ENCODE measurements at regions not wholly inside any gene's neighbourhood (a gene's known extent, or its start where the extent isn't known, plus 50 kb on each side); places are given as distances from the start of the nearest gene placed in this dataset.

DNA sequence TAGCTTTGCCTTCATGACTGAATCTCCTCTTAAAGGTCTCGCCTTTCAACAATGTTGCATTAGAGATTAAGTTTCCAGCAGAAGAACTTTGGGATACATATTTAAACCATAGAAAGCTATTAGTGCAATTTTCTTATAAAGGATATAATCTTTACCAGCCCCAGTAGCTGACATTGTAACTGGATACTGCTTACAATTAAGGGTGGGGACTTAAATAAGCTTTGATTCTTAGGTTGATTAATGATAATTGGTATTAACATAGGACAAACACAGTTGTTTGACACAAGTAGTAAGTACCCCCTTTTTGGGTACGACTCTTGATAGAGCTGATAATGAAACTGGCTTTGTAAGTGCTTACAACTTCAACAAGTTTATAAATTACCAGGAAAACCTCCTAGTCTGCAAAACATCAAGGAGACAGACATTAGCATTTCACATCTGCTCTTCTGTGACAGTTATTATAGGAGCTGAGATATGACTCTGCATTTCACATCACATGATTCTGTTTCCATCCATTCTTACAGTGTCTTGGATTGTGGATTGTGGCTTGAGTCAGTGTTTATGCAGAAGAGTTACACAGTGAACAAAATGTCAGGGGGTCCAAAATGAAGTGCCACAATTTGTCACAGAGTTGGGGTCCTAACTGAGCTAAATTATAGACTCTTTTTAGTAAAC lies 249.1 kb upstream of the E2F7 start:
- H3K36me3 ChIP-seq = no peaks in the 10 kb centered on the region
- no peak overlapping the region for H3K4me3 ChIP-seq
- H3K27ac ChIP-seq = no peak overlapping the region
- no peaks in the 10 kb centered on the region for H3K27me3 ChIP-seq
- no peaks in the 10 kb centered on the region for H3K9me3 ChIP-seq (replicated peaks)
- no peak for DNase-seq
- no peaks in the 10 kb centered on the region for H3K4me1 ChIP-seq

DNA sequence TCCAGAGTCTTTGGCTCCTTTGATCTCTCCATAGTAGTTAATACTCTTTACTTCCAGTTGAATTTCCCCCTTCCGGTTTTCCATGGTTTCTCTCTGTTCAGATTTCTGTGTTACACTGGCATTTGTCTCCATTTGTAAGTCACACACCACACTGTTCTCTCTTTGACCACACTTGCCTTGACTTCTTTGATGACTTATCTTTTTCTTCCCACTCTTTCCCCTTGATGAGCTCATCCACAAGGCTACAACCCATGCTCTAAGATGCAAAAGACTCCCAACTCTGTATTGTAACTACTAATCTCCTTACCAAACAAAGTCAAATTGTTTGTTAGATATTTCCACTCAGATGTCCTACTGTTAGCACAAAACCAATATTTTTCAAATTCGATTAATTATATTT lies 242.7 kb upstream of the E2F7 start:
- no peaks in the 10 kb centered on the region for H3K4me1 ChIP-seq
- no peak for DNase-seq
- H3K27ac ChIP-seq = no peak overlapping the region
- no peaks in the 10 kb centered on the region for H3K9me3 ChIP-seq (replicated peaks)
- no peak overlapping the region for H3K4me3 ChIP-seq
- no peaks in the 10 kb centered on the region for H3K36me3 ChIP-seq
- H3K27me3 ChIP-seq = no peaks in the 10 kb centered on the region

DNA sequence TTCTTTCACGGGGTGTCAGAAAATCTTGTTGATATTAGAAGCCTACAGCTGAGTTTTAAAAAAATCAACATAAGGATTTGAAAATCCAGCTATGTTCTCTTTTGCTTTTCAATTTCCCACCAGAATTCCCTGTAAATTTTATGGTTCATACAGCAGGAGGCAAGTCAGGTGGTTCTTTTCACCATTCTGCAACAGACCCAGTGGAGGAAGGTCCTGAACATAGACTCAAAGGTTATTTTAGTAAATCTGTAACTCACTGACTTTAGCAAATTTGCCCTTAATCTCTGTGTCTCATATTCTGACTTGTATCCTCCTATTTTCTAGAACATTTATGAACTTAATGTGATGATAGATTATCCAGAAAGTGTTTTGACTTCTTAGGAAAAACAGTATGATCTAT lies 235.4 kb upstream of the E2F7 start:
- no peaks in the 10 kb centered on the region for H3K27me3 ChIP-seq
- no peak overlapping the region for H3K27ac ChIP-seq
- no peaks in the 10 kb centered on the region for H3K9me3 ChIP-seq (replicated peaks)
- no peak overlapping the region for H3K4me3 ChIP-seq
- H3K4me1 ChIP-seq = no peaks in the 10 kb centered on the region
- DNase-seq = no peak
- H3K36me3 ChIP-seq = no peaks in the 10 kb centered on the region

DNA sequence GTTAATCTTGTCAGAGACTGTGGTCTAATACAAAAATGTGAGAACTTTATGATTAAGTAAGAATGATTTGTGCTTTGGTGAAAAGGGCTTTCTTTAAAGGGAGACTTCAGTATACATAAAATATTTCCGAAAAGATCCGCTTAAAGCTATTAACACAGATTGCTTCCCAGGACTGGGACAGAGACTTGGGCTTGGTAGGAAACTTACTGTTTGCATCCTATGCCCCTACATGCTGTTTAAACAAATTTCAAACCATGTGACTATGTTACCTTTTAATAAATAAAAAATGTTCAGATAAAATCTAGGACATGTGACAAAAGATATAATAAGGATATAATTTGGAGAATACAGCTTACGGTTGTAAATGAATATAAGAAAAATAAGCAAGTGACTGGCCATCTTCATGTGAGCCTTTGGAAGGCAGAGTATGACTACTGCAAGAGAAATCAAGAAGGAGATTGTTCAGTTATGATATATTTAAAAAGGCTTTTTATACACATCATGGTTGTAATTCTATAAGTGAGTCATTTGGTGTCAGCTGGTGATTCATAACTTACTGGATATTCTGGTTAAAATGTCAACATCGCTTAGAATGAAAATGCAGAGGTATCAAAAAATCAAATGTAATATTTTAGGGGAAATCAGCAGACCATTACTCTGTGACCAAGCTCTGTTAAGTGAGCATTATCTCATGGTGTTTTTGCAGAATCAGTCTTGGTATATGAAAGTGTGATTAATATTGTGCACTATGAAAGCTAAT lies 234.7 kb upstream of the E2F7 start:
- no peak overlapping the region for H3K27ac ChIP-seq
- DNase-seq = no peak

DNA sequence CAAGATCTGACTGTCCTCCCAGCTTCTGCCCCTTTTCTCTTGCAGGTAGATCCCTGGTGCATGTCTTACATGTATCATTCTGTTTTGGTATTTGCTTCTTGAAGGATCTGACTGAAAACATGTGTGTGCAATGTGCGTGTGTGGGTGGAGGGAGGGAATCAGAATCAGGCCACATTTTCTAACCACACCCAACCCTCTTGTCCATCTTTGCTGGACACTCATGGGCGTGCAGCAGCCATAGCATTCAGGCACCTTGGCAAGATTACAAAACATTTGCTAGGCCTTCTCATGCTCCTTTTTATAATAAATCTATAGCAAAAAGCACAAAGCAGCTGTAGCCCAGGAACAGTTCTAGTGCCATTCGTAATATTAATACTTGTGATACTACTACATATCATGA lies 233.6 kb upstream of the E2F7 start:
- H3K27ac ChIP-seq = no peak overlapping the region
- no peak overlapping the region for H3K4me3 ChIP-seq
- no peaks in the 10 kb centered on the region for H3K9me3 ChIP-seq (replicated peaks)
- no peak for DNase-seq
- H3K36me3 ChIP-seq = no peaks in the 10 kb centered on the region
- H3K4me1 ChIP-seq = no peaks in the 10 kb centered on the region
- H3K27me3 ChIP-seq = no peaks in the 10 kb centered on the region

More for the DNA sequence above, 234.7 kb upstream of the E2F7 start:
- H3K27me3 ChIP-seq = no peaks in the 10 kb centered on the region
- H3K36me3 ChIP-seq = no peaks in the 10 kb centered on the region
- H3K9me3 ChIP-seq (replicated peaks) = no peaks in the 10 kb centered on the region
- no peaks in the 10 kb centered on the region for H3K4me1 ChIP-seq
- no peak overlapping the region for H3K4me3 ChIP-seq

DNA sequence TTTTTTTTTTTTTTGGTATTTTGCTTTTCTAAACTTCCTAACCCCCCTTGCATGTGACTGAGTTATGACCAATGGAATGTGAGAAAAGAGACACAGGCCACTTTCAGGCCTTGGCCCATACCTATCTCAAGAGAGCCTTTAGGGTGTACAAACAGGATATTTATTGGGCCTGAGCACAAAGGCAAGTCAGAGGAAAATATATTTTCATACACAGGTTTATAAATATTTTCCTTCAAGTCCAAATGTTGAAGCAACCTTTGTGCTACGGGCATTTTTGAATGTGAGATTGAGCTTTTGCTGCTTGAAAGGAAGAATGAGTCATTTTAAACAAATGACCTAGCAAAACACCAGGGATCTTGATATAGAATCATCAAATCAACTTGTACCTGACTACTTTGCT lies 228.6 kb upstream of the E2F7 start:
- no peak for DNase-seq
- H3K27ac ChIP-seq = no peak overlapping the region
- H3K27me3 ChIP-seq = no peaks in the 10 kb centered on the region
- no peaks in the 10 kb centered on the region for H3K9me3 ChIP-seq (replicated peaks)
- H3K4me1 ChIP-seq = no peaks in the 10 kb centered on the region
- H3K4me3 ChIP-seq = no peak overlapping the region
- no peaks in the 10 kb centered on the region for H3K36me3 ChIP-seq

DNA sequence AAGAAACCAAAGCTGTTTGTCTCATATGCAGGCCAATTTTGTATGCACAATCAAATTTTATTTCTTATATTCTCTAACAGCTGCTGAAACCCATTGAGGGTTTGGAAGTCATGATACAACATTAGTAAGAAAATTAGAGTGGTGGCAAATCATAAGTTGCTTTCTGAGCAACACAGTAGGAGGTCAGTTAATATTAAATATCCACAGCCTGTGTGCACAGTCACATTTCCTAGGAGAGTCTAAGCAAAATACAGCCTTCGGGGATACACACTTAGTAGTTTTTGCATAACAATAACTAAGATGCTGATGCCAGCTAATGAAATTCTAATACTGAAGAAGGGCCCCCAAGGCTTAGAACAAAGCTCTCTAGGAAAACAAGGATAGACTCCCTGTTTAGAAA lies 209.6 kb upstream of the E2F7 start:
- Histone ChIP-seq H3K36me3 (no peaks in the 10 kb centered on the region), H3K9me3 (replicated peaks) (no peaks in the 10 kb centered on the region), H3K27me3 (no peaks in the 10 kb centered on the region), H3K27ac (no peak overlapping the region), H3K4me1 (no peaks in the 10 kb centered on the region), H3K4me3 (no peak overlapping the region)
- no peak for DNase-seq

DNA sequence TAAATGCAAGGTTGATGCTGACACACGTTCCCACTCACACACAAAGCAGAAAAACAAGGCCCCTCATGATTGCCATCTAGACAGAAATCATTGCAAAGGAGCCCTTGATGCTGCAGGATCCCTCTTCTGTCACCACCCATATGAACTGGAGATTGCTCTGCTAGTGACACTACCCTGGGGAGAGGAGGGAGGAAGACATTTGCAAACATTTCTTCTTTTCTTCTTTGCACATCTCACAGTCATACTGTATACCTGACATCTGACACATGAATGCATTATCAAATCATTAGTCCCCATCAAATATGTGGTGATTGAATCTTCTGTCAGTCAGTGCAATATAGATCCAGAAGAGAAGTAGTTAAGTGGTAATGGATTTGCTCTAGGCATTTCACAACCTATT lies 208.5 kb upstream of the E2F7 start:
- Histone ChIP-seq H3K27me3 (no peaks in the 10 kb centered on the region), H3K9me3 (replicated peaks) (no peaks in the 10 kb centered on the region), H3K36me3 (no peaks in the 10 kb centered on the region), H3K27ac (no peak overlapping the region), H3K4me3 (no peak overlapping the region), H3K4me1 (no peaks in the 10 kb centered on the region)
- DNase-seq = no peak

DNA sequence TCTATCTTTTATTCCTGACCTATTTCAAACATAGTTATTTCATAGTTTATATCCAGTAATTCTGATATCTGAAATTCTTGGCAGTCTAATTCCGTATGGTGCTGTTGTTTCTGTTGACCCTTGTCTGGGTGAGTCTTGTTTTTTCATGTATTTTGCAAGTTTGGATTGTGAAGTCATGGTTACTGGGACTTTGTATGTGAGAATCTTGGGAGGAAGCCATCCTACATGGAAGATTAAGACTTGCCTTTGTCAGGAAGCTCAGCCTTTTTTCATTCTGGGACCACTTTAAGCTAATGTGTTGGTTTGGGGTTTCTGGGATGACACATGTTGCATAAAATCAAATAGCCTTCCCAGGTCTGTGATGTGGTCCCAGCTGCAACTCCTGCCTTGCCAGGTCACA lies 191.6 kb upstream of the E2F7 start:
- Histone ChIP-seq H3K4me3 (no peak overlapping the region), H3K36me3 (no peaks in the 10 kb centered on the region), H3K27me3 (no peaks in the 10 kb centered on the region), H3K27ac (no peak overlapping the region), H3K4me1 (no peaks in the 10 kb centered on the region), H3K9me3 (replicated peaks) (no peaks in the 10 kb centered on the region)
- DNase-seq = no peak

DNA sequence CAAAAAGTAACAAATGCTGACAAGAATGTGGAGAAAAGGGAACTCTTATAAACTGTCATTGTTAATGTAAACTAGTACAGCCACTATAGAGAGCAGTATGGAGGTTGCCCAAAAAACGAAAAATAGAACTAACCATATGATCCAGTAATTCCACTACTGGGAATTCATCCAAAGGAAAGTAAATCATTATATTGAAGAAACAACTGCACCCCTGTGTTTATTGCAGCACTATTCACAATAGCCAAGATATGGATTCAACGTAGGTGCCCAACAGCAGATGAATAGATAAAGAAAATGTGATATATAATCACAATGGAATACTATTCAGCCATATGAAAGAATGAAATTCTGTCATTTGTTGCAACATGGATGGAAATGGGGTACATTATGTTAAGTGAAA lies 188.0 kb upstream of the E2F7 start:
- no peaks in the 10 kb centered on the region for H3K27me3 ChIP-seq
- H3K27ac ChIP-seq = no peak overlapping the region
- no peaks in the 10 kb centered on the region for H3K9me3 ChIP-seq (replicated peaks)
- H3K36me3 ChIP-seq = no peaks in the 10 kb centered on the region
- no peak for DNase-seq
- no peak overlapping the region for H3K4me3 ChIP-seq
- no peaks in the 10 kb centered on the region for H3K4me1 ChIP-seq

DNA sequence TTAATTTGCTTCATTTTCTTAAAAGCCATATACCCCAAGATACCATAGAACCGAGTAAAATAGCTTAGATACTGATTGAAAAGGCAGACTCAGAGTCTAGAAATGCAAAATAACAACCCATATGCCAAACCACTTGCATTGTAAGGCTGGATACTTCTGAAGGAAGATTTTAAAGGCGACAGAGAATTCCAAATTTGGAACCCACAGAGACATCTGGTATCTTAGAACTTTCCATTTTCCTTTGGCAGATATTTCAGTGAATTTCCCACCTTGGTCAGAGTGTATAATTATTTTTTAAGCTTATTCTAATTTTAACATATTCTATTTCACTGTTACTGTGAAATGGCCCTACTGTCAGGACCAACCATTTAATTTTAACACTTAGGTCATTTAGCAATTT lies 186.4 kb upstream of the E2F7 start:
- H3K27me3 ChIP-seq = no peaks in the 10 kb centered on the region
- H3K36me3 ChIP-seq = no peaks in the 10 kb centered on the region
- no peak for DNase-seq
- no peaks in the 10 kb centered on the region for H3K4me1 ChIP-seq
- no peak overlapping the region for H3K27ac ChIP-seq
- H3K4me3 ChIP-seq = no peak overlapping the region
- no peaks in the 10 kb centered on the region for H3K9me3 ChIP-seq (replicated peaks)

DNA sequence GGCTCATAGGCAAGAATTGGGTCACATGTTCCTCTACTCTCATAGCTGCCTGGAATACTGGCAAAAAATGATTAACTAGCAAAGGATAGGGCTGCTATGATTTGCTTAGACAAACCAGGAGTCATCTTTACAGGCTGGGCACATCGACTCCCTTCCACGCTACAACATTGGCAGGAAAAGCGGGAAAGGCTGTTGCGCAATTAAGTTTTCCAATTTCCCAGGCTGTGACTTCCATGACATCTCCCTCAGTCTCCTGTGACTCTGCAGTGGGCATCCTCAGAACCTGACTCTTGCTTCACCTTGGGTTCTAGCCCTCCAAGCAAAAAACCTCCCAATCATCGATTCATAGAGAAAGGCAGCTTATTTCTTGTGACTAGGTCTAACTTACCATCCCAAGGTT lies 184.5 kb upstream of the E2F7 start:
- no peak overlapping the region for H3K4me3 ChIP-seq
- no peak for DNase-seq
- H3K27me3 ChIP-seq = no peaks in the 10 kb centered on the region
- H3K4me1 ChIP-seq = no peaks in the 10 kb centered on the region
- H3K27ac ChIP-seq = no peak overlapping the region
- no peaks in the 10 kb centered on the region for H3K36me3 ChIP-seq
- no peaks in the 10 kb centered on the region for H3K9me3 ChIP-seq (replicated peaks)

DNA sequence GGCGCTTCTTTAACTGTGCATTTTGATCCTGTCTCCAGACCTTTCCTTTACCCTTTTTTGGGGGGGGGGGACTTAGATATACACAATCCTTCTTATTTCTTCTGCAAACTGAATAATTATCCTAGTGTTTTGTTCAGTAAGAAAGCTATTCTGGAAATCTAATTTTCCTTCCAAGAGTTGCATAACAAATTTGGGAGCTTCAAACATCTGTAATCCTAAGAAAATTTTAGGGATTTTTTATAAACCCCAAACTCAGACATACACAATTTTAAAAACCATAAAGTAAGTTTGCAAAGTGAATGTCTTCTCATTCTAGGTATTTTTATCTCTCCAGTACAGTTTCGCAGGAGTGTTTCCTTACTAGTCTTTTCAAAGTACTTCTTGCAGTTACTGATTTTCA lies 182.7 kb upstream of the E2F7 start:
- no peaks in the 10 kb centered on the region for H3K36me3 ChIP-seq
- no peak for DNase-seq
- H3K27ac ChIP-seq = no peak overlapping the region
- no peaks in the 10 kb centered on the region for H3K9me3 ChIP-seq (replicated peaks)
- H3K27me3 ChIP-seq = no peaks in the 10 kb centered on the region
- no peak overlapping the region for H3K4me3 ChIP-seq
- H3K4me1 ChIP-seq = no peaks in the 10 kb centered on the region

DNA sequence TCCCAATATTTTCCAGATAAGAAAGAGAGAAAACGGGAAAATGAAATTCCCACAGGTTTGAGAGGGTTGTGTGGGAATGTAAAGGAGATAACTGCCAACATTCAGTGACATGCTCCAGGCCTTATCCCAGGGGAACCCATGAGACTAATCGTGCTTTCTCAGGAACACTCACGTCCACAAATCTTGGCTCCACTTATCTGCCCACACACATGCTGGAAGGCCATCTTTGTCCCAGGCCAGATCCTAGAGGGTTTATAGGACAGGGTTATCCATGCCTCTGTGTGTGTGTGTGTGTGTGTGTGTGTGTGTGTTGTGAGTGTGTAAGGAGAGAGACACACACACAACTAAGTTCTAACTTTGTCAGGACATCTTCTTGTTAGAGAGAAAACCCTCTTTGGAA lies 182.2 kb upstream of the E2F7 start:
- H3K36me3 ChIP-seq = no peaks in the 10 kb centered on the region
- no peaks in the 10 kb centered on the region for H3K4me1 ChIP-seq
- H3K4me3 ChIP-seq = no peak overlapping the region
- DNase-seq = no peak
- no peaks in the 10 kb centered on the region for H3K9me3 ChIP-seq (replicated peaks)
- no peak overlapping the region for H3K27ac ChIP-seq
- H3K27me3 ChIP-seq = no peaks in the 10 kb centered on the region

DNA sequence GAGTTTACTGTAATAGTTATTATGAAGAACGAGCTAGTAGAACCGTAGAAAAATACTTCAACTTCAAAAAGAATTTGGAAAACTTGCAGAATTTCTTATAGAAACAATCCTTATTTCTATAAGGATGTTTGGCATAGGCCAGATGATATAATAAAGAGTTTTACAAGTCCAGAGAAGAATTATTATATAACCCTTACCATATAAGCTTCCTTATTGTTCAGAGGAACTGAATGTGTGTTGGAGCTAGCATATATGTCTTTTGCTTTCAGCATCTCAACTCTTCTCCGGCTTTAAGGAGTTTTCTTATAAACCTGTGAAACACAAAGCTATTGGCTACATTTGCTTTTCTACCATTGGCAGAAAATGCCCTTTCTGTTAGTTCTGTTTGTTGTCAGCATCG lies 178.0 kb upstream of the E2F7 start:
- DNase-seq = no peak
- Histone ChIP-seq H3K4me1 (no peaks in the 10 kb centered on the region), H3K27me3 (no peaks in the 10 kb centered on the region), H3K9me3 (replicated peaks) (no peaks in the 10 kb centered on the region), H3K4me3 (no peak overlapping the region), H3K36me3 (no peaks in the 10 kb centered on the region), H3K27ac (no peak overlapping the region)

DNA sequence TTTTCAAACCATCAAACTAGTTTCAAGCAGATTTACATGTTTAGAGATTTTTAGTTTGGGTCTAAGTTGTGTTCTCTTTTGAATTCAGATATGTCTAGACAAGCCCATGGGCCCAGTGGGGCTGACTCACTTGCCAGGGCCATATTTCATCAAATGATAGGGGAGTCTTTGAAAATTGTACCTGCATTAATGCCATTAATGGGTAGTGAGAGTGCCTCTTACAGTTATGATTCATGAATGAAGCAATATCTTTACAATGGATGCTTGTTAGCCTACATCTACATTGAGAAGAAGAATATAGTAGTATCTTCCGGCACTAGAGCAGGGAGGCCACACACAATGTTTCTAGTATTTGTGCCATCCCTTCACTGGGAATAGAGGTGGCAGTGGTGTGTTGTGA lies 174.2 kb upstream of the E2F7 start:
- Histone ChIP-seq H3K36me3 (no peaks in the 10 kb centered on the region), H3K4me3 (no peak overlapping the region), H3K27ac (no peak overlapping the region), H3K4me1 (no peaks in the 10 kb centered on the region), H3K27me3 (no peaks in the 10 kb centered on the region), H3K9me3 (replicated peaks) (no peaks in the 10 kb centered on the region)
- DNase-seq = no peak

Measured in SJCRH30 (cell line).